ENCODE measurements at regions not wholly inside any gene's neighbourhood (a gene's known extent, or its start where the extent isn't known, plus 50 kb on each side); places are given as distances from the start of the nearest gene placed in this dataset.

DNA sequence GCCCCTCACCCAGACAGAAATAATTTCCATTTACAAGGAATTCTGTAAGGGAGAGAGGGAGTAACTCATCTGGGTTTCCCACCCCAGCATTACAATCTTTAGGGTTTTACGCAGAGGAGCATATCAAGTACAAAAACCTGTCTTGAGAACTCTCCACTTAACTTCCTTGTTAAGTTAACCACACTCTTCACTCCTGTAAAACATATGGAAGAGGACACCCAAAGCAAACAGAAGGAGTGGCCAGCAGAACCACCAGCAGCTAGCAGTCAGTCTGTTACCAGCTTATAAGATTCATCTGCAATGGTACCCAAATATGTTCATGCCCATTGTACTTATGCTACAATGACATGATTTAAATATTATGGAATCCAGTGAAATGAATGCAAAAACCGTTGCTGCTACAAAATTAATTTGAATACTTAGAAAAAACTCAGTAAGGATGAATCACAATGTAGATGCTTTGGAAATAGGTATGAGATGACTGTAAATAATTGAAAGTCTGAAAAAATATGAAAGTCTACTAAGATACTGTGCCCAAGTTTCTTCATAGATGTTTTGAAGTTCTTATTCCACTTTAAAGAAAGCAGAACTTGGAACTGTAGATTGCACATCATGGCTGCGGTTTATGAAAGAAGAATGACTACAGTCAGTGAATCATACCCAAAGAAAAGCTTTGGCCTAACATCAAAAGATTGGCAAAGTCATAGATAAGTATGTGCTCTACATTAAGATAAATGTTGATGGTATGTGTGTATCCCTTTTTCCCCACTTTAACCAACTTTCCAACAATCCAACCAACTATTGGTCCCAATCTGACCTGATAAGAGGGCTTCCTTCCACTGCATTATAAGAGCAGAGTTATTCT is 233.6 kb downstream of the ACTL7B start:
- DNase-seq (ENCODE audit: low read depth in 6 of 9, low spot score in 9 of 9), result no peak
- no peaks in the 10 kb centered on the region for H3K9me3 ChIP-seq (ENCODE audit: control insufficient read depth in 2 of 2, insufficient read depth in 1 of 2, low read length in 1 of 2)
- H3K4me3 ChIP-seq (ENCODE audit: low read length in 2 of 2), result no peak overlapping the region
- H3K27ac ChIP-seq (ENCODE audit: low read depth in 1 of 2, low read length in 1 of 2), result no peak overlapping the region
- H3K27me3 ChIP-seq (ENCODE audit: control insufficient read depth in 2 of 2, insufficient read depth in 1 of 2, low read length in 1 of 2), result no peaks in the 10 kb centered on the region
- 96% methylated on average over 3 of the region's 3 CpGs for WGBS
- H3K4me1 ChIP-seq (ENCODE audit: control insufficient read depth in 2 of 2, insufficient read depth in 2 of 2, low read length in 2 of 2), result no peaks in the 10 kb centered on the region
- H3K36me3 ChIP-seq (ENCODE audit: control insufficient read depth in 2 of 2, insufficient read depth in 2 of 2, low read length in 1 of 2), result no peaks in the 10 kb centered on the region

DNA sequence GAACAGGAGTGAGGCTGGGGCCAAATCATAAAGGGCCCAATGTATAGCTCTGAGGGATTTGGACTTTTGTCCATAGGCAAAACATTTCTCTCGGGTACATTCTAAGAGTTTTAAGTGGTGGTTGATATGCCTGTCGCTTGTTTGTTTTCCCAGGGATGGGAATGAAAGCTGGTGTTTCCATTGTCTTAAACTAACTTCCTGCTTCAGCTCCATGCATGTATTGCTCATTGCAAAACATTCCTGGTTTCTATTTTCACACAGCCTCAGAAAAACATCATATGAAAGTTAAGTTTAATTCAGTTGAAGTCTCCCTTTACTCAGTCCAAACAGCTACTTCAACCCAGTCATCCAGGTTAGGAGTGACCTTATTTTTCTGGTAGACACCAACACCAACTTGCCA is 235.0 kb downstream of the ACTL7B start:
- Histone ChIP-seq H3K36me3 (ENCODE audit: control insufficient read depth in 2 of 2, insufficient read depth in 2 of 2, low read length in 1 of 2) (no peaks in the 10 kb centered on the region), H3K9me3 (ENCODE audit: control insufficient read depth in 2 of 2, insufficient read depth in 1 of 2, low read length in 1 of 2) (no peaks in the 10 kb centered on the region), H3K27me3 (ENCODE audit: control insufficient read depth in 2 of 2, insufficient read depth in 1 of 2, low read length in 1 of 2) (no peaks in the 10 kb centered on the region), H3K4me1 (ENCODE audit: control insufficient read depth in 2 of 2, insufficient read depth in 2 of 2, low read length in 2 of 2) (no peaks in the 10 kb centered on the region), H3K27ac (ENCODE audit: low read depth in 1 of 2, low read length in 1 of 2) (no peak overlapping the region), H3K4me3 (ENCODE audit: low read length in 2 of 2) (no peak overlapping the region)
- WGBS, result 90% methylated on average over 2 of the region's 2 CpGs
- no peak for DNase-seq (ENCODE audit: low read depth in 6 of 9, low spot score in 9 of 9)

DNA sequence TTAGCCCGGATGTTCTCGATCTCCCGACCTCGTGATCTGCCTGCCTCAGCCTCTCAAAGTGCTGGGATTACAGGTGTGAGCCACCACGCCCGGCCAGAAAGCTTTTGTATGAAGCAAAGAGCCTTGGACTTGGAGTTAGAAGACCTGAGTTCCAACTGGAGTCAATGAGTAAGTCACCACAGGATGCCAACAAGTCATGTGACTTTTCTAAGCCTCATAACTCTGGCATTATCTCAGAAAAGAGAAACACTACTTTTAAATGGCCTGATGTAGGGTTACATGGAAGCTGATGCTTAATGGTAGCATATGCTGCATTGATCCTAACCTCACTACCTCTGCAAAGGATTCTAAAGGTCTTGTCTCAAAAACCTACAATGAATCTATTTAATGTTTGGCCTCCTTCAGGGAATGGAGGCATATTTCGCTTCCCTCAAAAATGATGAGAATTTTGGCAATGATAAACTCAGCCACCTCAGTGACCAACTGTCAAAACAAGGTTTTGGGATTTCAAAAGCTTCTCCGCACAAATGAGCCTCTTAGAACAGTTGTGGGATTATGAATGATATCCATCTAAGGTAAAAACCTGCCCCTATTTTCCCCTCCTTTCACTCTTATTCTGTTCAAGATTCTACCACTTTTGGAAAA is 236.8 kb downstream of the ACTL7B start:
- WGBS, result 97% methylated on average over 8 of the region's 8 CpGs
- no peak overlapping the region for H3K27ac ChIP-seq (ENCODE audit: low read depth in 1 of 2, low read length in 1 of 2)

DNA sequence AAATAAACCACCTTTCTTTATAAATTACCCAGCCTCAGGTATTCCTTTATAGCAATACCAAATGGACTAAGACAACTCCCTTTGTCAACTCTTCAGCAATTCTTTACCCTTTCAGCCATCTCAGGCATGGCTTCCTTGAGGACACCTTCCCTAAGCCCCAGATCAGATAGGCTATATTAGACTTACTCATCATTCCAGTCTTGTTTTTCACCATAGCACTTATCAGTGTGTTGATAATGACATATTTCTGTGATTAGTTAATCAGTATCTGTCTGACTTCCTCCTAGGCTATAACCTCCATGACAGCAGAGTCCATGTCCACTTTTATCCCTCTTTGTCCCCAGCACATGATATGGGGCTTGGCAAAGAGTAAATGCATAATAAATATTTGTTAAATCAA is 238.1 kb downstream of the ACTL7B start:
- no peak for DNase-seq (ENCODE audit: low read depth in 6 of 9, low spot score in 9 of 9)
- Histone ChIP-seq H3K9me3 (ENCODE audit: control insufficient read depth in 2 of 2, insufficient read depth in 1 of 2, low read length in 1 of 2) (no peaks in the 10 kb centered on the region), H3K36me3 (ENCODE audit: control insufficient read depth in 2 of 2, insufficient read depth in 2 of 2, low read length in 1 of 2) (no peaks in the 10 kb centered on the region), H3K4me3 (ENCODE audit: low read length in 2 of 2) (no peak overlapping the region), H3K27ac (ENCODE audit: low read depth in 1 of 2, low read length in 1 of 2) (no peak overlapping the region), H3K27me3 (ENCODE audit: control insufficient read depth in 2 of 2, insufficient read depth in 1 of 2, low read length in 1 of 2) (no peaks in the 10 kb centered on the region), H3K4me1 (ENCODE audit: control insufficient read depth in 2 of 2, insufficient read depth in 2 of 2, low read length in 2 of 2) (no peaks in the 10 kb centered on the region)

More for the DNA sequence above, 236.8 kb downstream of the ACTL7B start:
- Histone ChIP-seq H3K27me3 (ENCODE audit: control insufficient read depth in 2 of 2, insufficient read depth in 1 of 2, low read length in 1 of 2) (no peaks in the 10 kb centered on the region), H3K4me1 (ENCODE audit: control insufficient read depth in 2 of 2, insufficient read depth in 2 of 2, low read length in 2 of 2) (no peaks in the 10 kb centered on the region), H3K9me3 (ENCODE audit: control insufficient read depth in 2 of 2, insufficient read depth in 1 of 2, low read length in 1 of 2) (no peaks in the 10 kb centered on the region), H3K36me3 (ENCODE audit: control insufficient read depth in 2 of 2, insufficient read depth in 2 of 2, low read length in 1 of 2) (no peaks in the 10 kb centered on the region), H3K4me3 (ENCODE audit: low read length in 2 of 2) (no peak overlapping the region)
- no peak for DNase-seq (ENCODE audit: low read depth in 6 of 9, low spot score in 9 of 9)

DNA sequence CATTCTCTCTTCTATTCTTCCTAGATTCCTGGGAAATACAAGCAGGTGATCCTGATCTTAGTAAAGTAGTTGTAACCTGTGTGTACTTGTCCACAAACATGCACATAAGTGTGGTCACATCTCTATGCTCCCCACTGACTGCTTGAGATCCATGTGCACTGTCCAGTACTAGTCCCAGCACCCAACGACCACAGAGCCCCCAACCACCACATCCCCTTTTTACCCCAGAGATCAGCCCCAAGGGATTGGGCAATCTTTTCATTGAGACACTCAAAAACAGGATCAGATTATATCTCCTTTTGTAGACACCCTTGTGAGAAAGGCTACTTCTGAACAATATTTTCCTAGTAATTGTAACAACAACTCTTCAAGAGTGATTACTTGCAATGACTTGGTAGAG is 240.6 kb downstream of the ACTL7B start:
- WGBS, result 68% methylated on average over 1 of the region's 1 CpG
- no peak overlapping the region for H3K4me3 ChIP-seq (ENCODE audit: low read length in 2 of 2)
- DNase-seq (ENCODE audit: low read depth in 6 of 9, low spot score in 9 of 9), result no peak
- no peaks in the 10 kb centered on the region for H3K9me3 ChIP-seq (ENCODE audit: control insufficient read depth in 2 of 2, insufficient read depth in 1 of 2, low read length in 1 of 2)
- H3K4me1 ChIP-seq (ENCODE audit: control insufficient read depth in 2 of 2, insufficient read depth in 2 of 2, low read length in 2 of 2), result no peaks in the 10 kb centered on the region
- no peaks in the 10 kb centered on the region for H3K27me3 ChIP-seq (ENCODE audit: control insufficient read depth in 2 of 2, insufficient read depth in 1 of 2, low read length in 1 of 2)
- H3K36me3 ChIP-seq (ENCODE audit: control insufficient read depth in 2 of 2, insufficient read depth in 2 of 2, low read length in 1 of 2), result no peaks in the 10 kb centered on the region
- H3K27ac ChIP-seq (ENCODE audit: low read depth in 1 of 2, low read length in 1 of 2), result no peak overlapping the region

DNA sequence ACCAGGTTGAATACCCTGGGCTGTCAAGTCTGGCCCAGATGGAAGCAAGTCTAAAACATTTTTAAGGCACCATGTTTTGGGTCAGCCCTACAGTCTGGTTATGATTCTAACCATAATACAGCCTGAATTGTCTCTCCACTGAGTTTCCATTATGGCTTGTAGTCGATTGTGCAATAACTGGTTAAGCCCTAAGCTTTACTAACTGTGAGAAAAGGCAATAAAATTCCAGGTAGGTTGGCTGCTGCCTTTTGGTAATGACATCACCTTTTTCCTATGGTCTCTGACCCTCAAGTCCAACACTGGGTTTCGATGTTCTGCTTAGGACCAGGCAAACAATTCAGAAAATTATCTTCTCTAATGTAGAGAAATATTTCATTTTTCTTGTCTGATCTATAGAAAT is 243.3 kb downstream of the ACTL7B start:
- Histone ChIP-seq H3K4me3 (ENCODE audit: low read length in 2 of 2) (no peak overlapping the region), H3K27ac (ENCODE audit: low read depth in 1 of 2, low read length in 1 of 2) (no peak overlapping the region), H3K27me3 (ENCODE audit: control insufficient read depth in 2 of 2, insufficient read depth in 1 of 2, low read length in 1 of 2) (no peaks in the 10 kb centered on the region), H3K4me1 (ENCODE audit: control insufficient read depth in 2 of 2, insufficient read depth in 2 of 2, low read length in 2 of 2) (no peaks in the 10 kb centered on the region), H3K9me3 (ENCODE audit: control insufficient read depth in 2 of 2, insufficient read depth in 1 of 2, low read length in 1 of 2) (no peaks in the 10 kb centered on the region), H3K36me3 (ENCODE audit: control insufficient read depth in 2 of 2, insufficient read depth in 2 of 2, low read length in 1 of 2) (no peaks in the 10 kb centered on the region)
- 89% methylated on average over 2 of the region's 2 CpGs for WGBS
- no peak for DNase-seq (ENCODE audit: low read depth in 6 of 9, low spot score in 9 of 9)

DNA sequence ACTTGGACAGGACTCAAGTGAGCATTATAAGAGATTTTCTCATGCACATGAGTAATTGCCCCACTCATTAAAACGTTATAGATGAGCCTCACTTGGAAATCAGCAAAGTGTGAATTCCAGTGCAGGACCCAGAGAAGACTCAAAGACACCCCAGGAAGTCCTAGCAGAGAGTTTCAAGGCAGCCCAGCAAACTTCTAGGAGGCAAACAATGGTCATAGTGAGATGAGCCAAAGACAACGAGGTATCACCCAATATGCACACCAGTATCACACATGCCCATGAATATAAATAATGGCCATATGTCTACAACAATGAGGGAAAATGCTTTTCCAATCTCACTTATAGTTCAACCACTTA is 245.9 kb downstream of the ACTL7B start:
- Histone ChIP-seq H3K4me3 (ENCODE audit: low read length in 2 of 2) (no peak overlapping the region), H3K36me3 (ENCODE audit: control insufficient read depth in 2 of 2, insufficient read depth in 2 of 2, low read length in 1 of 2) (no peaks in the 10 kb centered on the region), H3K27me3 (ENCODE audit: control insufficient read depth in 2 of 2, insufficient read depth in 1 of 2, low read length in 1 of 2) (no peaks in the 10 kb centered on the region), H3K27ac (ENCODE audit: low read depth in 1 of 2, low read length in 1 of 2) (no peak overlapping the region), H3K4me1 (ENCODE audit: control insufficient read depth in 2 of 2, insufficient read depth in 2 of 2, low read length in 2 of 2) (no peaks in the 10 kb centered on the region), H3K9me3 (ENCODE audit: control insufficient read depth in 2 of 2, insufficient read depth in 1 of 2, low read length in 1 of 2) (no peaks in the 10 kb centered on the region)
- WGBS, result 82% methylated on average over 2 of the region's 2 CpGs
- DNase-seq (ENCODE audit: low read depth in 6 of 9, low spot score in 9 of 9), result no peak

DNA sequence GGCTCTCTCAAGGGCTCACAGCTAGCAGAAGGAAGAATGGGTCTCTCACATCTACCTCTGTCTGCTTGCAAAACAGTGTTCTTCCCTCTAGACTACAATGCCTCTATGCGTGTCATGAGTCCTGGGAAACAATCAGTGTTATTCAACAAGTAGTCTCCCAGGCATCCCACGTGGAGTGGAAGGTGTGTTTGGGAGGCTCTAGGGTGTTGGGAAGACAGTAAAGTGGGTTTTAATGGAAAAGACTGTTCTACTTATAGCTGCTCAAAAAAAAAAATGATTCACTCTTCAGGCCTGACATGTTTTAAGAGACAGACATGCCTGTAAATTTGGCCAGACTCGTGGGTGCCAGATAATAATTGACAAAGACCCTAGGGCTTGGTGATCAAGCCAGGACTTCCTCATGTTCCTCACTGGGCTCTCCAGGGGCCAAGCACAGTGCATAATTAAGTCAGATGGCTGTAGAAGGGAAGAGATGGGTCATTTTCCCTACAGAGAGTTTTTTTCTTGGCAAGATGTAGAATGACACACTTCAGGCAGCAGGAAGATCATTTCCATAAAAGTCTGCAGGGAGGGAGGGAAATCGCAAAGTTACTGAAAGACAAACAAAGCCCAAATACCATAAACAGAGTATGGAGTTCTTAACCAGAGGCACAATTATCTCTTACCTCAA is 246.4 kb downstream of the ACTL7B start:
- H3K27ac ChIP-seq (ENCODE audit: low read depth in 1 of 2, low read length in 1 of 2), result no peak overlapping the region
- H3K36me3 ChIP-seq (ENCODE audit: control insufficient read depth in 2 of 2, insufficient read depth in 2 of 2, low read length in 1 of 2), result no peaks in the 10 kb centered on the region
- no peaks in the 10 kb centered on the region for H3K9me3 ChIP-seq (ENCODE audit: control insufficient read depth in 2 of 2, insufficient read depth in 1 of 2, low read length in 1 of 2)
- no peaks in the 10 kb centered on the region for H3K27me3 ChIP-seq (ENCODE audit: control insufficient read depth in 2 of 2, insufficient read depth in 1 of 2, low read length in 1 of 2)
- WGBS, result 92% methylated on average over 4 of the region's 4 CpGs
- H3K4me1 ChIP-seq (ENCODE audit: control insufficient read depth in 2 of 2, insufficient read depth in 2 of 2, low read length in 2 of 2), result no peaks in the 10 kb centered on the region
- H3K4me3 ChIP-seq (ENCODE audit: low read length in 2 of 2), result no peak overlapping the region
- no peak for DNase-seq (ENCODE audit: low read depth in 6 of 9, low spot score in 9 of 9)

DNA sequence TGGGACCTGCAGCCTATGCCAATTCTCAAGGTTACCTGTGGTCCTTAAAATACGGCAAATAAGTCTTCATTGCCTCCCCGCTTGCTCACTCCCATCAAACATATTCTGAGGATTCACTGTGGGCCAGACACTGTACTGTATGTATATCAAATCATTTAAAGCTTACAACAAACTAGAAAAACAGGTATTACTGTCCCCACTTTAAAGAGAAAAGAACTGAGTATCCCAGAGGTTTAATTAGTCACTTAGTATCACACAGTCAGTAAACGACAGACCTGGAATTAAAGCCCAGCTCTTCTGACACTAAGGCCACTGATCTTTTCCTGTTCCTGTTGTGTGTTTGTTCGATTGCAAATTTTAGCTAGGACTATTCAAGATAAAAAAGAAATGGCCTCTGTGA is 248.2 kb downstream of the ACTL7B start:
- no peak for DNase-seq (ENCODE audit: low read depth in 6 of 9, low spot score in 9 of 9)
- Histone ChIP-seq H3K27me3 (ENCODE audit: control insufficient read depth in 2 of 2, insufficient read depth in 1 of 2, low read length in 1 of 2) (no peaks in the 10 kb centered on the region), H3K27ac (ENCODE audit: low read depth in 1 of 2, low read length in 1 of 2) (no peak overlapping the region), H3K9me3 (ENCODE audit: control insufficient read depth in 2 of 2, insufficient read depth in 1 of 2, low read length in 1 of 2) (no peaks in the 10 kb centered on the region), H3K4me1 (ENCODE audit: control insufficient read depth in 2 of 2, insufficient read depth in 2 of 2, low read length in 2 of 2) (peaks cover 0 to 6% of the 10 kb centered on the region in 2 donors), H3K4me3 (ENCODE audit: low read length in 2 of 2) (no peak overlapping the region), H3K36me3 (ENCODE audit: control insufficient read depth in 2 of 2, insufficient read depth in 2 of 2, low read length in 1 of 2) (no peaks in the 10 kb centered on the region)
- 94% methylated on average over 4 of the region's 4 CpGs for WGBS
